HG03159 (cell line): ENCODE measurements at regions not wholly inside any gene's neighbourhood (a gene's known extent, or its start where the extent isn't known, plus 50 kb on each side); places are given as distances from the start of the nearest gene placed in this dataset.

Experiments
- ATAC-seq: cut with Tn5 transposase; IDR thresholded peaks from one replicate; pipeline ENCODE4 v1.9.1; 2021; ENCODE audit warnings: mild to moderate bottlenecking, moderate library complexity; ENCODE audit not compliant: unreplicated experiment

GRCh38 chr4:19455850-19456602 lies 795.7 kb upstream of the SLIT2 start:
- ATAC-seq, result no peak

DNA sequence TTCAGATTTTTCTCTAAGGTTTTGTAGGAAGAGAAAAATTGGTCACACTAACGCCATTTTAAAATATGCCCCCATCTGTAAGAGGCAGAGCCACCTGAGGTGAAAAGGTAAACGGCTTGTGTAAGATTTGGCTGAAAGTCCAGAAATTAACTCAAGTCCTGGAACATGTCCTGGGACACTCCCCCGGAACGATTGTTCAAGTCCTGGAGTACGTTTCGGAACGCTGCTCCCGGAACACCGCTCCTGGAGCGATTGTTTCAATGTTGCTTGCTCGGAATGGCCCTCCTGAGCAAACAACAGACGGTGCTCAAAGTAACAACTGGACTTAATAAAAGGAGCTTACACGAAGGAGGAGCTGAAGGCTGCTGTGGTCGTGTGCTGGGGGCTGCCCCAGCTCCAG lies 796.5 kb upstream of the SLIT2 start:
- no peak for ATAC-seq

DNA sequence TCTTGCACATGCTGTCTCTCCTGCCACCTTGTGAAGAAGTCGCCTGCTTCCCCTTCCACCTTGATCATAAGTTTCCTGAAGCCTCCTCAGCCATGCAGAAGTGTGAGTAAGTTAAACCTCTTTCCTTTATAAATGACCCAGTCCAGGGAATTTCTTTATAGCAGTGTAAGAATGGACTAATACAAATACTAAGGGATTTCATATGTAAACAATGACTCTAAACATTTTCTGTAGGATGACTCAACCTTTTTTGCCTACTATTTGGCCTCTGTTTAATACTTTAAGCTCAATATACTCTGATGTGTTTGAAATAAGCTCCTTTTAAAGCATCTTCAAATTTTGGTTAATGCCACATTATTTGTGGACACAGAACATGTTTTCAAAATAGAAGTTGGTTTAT lies 813.5 kb upstream of the SLIT2 start:
- no peak for ATAC-seq

DNA sequence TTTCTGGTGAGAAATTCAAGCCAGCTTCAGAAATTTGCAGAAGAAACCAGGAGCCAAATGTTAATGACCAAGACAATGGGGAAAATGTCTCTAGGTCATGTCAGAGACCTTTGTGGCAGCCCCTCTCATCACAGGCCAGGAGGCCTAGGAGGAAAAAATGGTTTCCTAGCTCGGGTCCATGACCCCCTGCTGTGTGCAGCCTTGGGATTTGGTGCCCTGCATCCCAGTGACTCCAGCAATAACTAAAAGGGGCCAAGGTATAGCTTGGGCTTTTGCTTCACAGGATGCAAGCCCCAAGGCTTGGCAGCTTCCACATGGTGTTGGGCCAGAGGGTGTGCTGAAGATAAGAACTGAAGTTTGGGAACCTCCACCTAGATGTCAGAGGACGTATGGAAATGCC lies 814.7 kb upstream of the SLIT2 start:
- no peak for ATAC-seq

DNA sequence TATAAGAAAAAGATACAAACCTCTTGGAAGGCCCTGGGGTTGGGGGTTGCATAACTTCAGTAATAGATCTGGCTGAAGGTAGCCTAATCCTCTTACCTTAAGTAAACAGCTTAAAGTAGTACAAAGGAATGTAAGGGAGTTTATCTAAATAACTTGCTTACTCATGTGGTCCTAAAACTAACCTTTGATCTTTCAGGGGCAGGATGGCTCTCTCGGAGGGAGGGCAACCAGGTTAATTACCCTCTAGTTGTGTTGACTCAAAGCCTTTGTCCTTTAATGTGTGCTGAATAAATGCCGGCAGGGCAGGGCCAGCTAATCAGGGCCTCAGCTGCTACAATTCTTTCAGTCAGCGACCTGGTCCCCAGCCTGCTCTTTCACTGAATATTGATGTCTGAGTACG lies 822.0 kb upstream of the SLIT2 start:
- no peak for ATAC-seq

- no peak for ATAC-seq
Observed at GRCh38 chr4:19425146-19425545, 826.6 kb upstream of the SLIT2 start.

DNA sequence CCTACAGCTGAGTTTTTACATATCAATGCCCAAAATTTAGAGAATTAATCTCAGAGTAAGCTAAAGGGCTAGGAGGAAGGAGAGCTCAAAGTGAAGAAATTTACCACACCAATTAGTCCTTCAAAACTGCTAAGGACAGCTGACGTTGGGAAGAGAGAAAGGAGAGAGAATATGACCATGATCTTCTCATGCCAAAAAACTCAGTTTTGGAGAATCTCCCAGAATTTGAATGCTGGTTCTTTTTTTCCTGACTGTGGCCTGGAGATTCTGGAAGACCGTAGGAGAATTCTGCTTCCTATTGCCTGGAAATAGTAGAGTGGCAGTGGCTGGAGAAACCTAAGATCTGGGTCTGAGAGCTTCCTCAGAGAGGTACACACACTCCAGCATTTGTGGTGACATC lies 834.4 kb upstream of the SLIT2 start:
- no peak for ATAC-seq

- ATAC-seq, result no peak
Observed at GRCh38 chr4:19416146-19416545, 835.6 kb upstream of the SLIT2 start.

- no peak for ATAC-seq
Observed at GRCh38 chr4:19408490-19408889, 843.2 kb upstream of the SLIT2 start.

GRCh38 chr4:19406789-19407188 lies 844.9 kb upstream of the SLIT2 start:
- no peak for ATAC-seq

DNA sequence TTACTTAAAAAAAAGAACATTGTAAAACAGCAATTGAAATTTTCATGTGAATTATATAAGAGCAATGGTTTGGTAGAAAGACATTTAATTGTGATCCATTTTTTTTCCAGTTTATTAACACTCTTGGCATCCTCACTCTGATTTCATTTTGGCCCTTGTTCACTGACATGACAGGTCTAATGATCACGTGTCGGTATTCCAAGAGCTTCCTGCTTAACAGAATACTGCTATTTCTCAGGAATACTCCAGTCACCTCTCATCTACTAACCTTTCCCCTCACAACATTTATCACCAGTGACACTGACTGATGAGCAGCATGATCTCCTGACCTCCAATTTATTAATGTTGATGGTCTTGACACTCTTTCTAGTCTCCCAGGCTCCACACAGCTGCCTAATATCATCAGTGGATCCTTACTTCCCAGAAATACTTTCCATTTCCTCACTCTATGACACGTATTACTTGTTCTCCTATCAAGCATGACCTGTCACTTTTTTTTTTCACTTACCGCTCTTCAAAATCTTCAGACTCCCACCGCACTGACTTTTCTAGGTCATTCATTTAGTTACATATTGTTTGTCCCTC lies 847.8 kb upstream of the SLIT2 start:
- ATAC-seq, result no peak

- no peak for ATAC-seq
Observed at GRCh38 chr4:19402581-19403065, 849.1 kb upstream of the SLIT2 start.

- ATAC-seq, result no peak
Observed at GRCh38 chr4:19401301-19402080, 850.2 kb upstream of the SLIT2 start.

DNA sequence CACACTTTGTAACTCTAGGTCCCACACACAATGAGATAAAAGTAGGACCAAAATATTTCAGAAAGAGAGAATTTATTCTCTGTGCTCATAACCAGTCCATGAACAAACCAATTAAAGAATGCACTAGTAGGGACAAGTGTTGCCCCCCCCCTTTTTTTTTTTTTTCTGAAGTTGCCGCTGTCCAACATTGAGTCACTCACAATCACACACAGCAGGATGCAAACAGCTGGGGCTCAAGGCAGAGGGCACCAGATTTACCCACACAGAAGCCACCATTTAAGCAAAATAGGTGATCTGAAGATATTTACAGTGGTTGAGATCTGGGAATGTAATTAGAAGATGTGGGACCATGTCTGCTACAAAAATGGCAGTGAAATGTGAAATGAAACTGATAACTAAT lies 850.9 kb upstream of the SLIT2 start:
- ATAC-seq, result no peak

DNA sequence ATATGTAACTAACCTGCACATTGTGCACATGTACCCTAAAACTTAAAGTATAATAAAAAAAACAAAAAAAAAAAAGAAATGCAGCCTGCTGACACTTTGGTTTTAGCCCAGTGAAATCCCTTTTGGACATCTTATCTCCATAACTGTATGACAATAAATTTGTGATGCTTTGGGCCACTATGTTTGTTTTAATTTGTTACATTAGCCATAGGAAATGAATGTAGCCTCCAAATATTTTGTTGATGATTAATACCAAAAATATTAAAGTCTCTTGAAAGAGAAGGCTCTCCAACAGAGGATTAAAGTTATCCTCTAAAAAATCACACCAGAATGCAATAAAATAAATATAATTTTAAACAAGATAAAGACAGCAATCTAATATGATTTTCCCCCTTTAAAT lies 852.7 kb upstream of the SLIT2 start:
- ATAC-seq, result no peak

DNA sequence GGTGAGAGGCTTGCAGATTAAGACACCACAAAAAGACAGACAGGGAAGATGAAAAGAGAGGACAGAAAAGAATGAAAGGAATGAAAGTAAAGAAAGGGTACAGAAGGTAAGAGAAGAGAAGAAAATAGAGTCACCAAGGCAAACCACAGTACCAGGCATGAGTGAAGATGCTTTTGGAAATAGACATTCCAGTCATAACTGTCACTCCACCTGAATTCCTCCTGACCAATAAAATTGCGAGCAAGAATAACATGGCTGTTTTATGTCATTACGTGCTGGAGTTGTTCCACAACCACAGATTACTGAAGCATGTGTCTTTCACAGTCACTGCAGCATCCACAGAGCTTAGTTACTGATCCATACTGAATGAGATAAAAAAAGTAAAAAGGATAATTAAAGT lies 864.9 kb upstream of the SLIT2 start:
- ATAC-seq, result no peak

GRCh38 chr4:19382993-19383756 lies 868.5 kb upstream of the SLIT2 start:
- ATAC-seq, result no peak

GRCh38 chr4:19381068-19381467 lies 870.6 kb upstream of the SLIT2 start:
- ATAC-seq, result no peak

GRCh38 chr4:19380600-19380999 lies 871.1 kb upstream of the SLIT2 start:
- no peak for ATAC-seq

DNA sequence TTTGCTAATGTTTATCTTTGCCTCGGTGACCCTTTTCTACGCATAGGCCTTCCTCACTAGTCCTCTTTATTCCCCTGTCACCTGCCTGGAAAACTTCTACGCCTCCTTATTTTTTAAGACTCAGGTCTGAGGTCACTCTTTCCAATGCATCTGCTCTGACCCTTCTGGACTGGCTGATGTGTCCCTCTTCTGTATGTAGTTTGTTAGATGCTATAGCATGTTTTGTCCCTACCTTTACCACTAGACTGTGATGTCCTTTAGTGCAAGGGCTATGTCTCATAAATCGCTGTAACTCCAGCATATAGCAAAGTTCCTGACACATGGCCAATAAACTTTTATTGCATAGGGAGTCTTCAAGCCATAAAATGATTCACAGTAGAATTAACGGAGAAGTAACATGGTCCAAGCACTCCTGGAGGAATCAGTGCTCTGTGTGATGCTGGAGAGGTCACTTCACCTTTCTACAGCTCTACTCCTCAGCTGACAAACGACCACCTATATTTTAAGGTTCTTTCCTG lies 872.5 kb upstream of the SLIT2 start:
- ATAC-seq, result no peak

GRCh38 chr4:19375931-19376330 lies 875.8 kb upstream of the SLIT2 start:
- no peak for ATAC-seq
